Neutrophil (primary cell): ENCODE measurements at regions not wholly inside any gene's neighbourhood (a gene's known extent, or its start where the extent isn't known, plus 50 kb on each side); places are given as distances from the start of the nearest gene placed in this dataset.

Source experiments
- H3K27ac ChIP-seq: fragments of 200-600 bp; sonication (generic); 2 replicates; pipeline ENCODE4 v1.5.1; 2016; ENCODE audit warnings: mild to moderate bottlenecking, moderate library complexity
- H3K27me3 ChIP-seq: fragments of 200-600 bp; sonication (generic); 2 replicates; pipeline ENCODE4 v1.6.0; 2016; ENCODE audit warnings: mild to moderate bottlenecking
- H3K36me3 ChIP-seq: fragments of 200-600 bp; sonication (generic); 2 replicates; pipeline ENCODE4 v1.5.1; 2017
- H3K4me1 ChIP-seq, 2 experiments: fragments of 200-600 bp in 1 of 2; sonication (generic) in 1 of 2; 1 replicate in 1 of 2; 2 replicates in 1 of 2; pipeline versions ENCODE4 v1.5.1 to v1.6.1; 2013 to 2016; ENCODE audit warnings: low read depth in 1 of 2, low read length in 1 of 2, mild to moderate bottlenecking in 1 of 2, moderate library complexity in 1 of 2; ENCODE audit not compliant: control insufficient read depth in 1 of 2, insufficient read depth in 1 of 2
- H3K4me3 ChIP-seq, 2 experiments: fragments of 200-600 bp in 1 of 2; sonication (generic) in 1 of 2; 1 replicate in 1 of 2; 2 replicates in 1 of 2; pipeline ENCODE4 v1.5.1; 2013 to 2016; ENCODE audit warnings: low read depth in 1 of 2, low read length in 1 of 2, mild to moderate bottlenecking in 1 of 2, moderate library complexity in 1 of 2
- H3K9me3 ChIP-seq: fragments of 200-600 bp; sonication (generic); 2 replicates; pipeline ENCODE4 v1.5.1; 2016
- TF ChIP-seq, protein P1 (sequence below): fragments of 200-600 bp; sonication (generic); IDR thresholded peaks from 2 replicates; pipeline ENCODE4 v1.5.1; 2016; ENCODE audit warnings: antibody characterized with exemption

DNA sequence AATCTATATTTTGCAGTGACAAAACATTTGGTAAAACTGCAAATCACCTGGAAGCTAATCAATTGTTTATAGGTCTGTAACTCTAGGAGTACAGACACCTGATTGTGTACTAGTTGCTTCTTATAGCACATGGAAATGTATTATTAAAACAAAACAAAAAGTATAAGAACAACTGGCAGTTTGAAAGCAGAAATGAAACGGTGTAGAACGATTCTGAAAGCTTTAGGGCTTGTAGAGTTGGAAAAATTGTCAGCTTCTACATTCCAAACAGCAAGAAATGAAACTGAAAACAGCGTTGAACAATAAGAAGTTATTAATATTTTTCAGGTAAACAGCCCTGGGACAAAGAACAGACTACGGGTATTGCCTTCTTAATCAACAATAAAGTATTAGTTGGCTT is 273.3 kb downstream of the OLFM3 start:
- Histone ChIP-seq H3K27me3 (no peaks in the 10 kb centered on the region), H3K4me1 (no peaks in the 10 kb centered on the region), H3K27ac (no peak overlapping the region), H3K4me3 (no peak overlapping the region), H3K9me3 (no peaks in the 10 kb centered on the region), H3K36me3 (no peaks in the 10 kb centered on the region)
- TF ChIP-seq, protein P1, sequence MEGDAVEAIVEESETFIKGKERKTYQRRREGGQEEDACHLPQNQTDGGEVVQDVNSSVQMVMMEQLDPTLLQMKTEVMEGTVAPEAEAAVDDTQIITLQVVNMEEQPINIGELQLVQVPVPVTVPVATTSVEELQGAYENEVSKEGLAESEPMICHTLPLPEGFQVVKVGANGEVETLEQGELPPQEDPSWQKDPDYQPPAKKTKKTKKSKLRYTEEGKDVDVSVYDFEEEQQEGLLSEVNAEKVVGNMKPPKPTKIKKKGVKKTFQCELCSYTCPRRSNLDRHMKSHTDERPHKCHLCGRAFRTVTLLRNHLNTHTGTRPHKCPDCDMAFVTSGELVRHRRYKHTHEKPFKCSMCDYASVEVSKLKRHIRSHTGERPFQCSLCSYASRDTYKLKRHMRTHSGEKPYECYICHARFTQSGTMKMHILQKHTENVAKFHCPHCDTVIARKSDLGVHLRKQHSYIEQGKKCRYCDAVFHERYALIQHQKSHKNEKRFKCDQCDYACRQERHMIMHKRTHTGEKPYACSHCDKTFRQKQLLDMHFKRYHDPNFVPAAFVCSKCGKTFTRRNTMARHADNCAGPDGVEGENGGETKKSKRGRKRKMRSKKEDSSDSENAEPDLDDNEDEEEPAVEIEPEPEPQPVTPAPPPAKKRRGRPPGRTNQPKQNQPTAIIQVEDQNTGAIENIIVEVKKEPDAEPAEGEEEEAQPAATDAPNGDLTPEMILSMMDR: no peak

DNA sequence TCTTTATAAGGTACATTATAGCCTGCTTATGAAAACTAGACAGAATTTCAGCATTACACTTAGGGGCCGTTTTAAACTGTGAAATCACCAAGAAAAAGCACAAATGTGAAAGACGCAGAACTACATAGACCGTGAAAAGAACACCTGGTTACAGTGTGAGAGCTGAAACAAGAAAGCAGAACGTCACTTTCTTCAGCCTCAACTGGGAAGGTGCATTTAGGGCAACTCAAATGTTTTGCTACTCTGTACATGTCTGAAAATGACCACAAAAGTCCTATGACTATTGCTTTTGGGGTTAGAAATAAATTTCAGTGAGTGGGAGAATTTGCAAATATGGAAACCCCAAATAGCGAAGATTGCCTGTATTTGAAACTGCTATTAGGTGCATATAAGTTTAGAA is 268.7 kb downstream of the OLFM3 start:
- TF ChIP-seq, protein P1: no peak
- no peaks in the 10 kb centered on the region for H3K36me3 ChIP-seq
- no peak overlapping the region for H3K4me3 ChIP-seq
- no peaks in the 10 kb centered on the region for H3K9me3 ChIP-seq
- no peaks in the 10 kb centered on the region for H3K4me1 ChIP-seq
- H3K27ac ChIP-seq: no peak overlapping the region
- no peaks in the 10 kb centered on the region for H3K27me3 ChIP-seq

DNA sequence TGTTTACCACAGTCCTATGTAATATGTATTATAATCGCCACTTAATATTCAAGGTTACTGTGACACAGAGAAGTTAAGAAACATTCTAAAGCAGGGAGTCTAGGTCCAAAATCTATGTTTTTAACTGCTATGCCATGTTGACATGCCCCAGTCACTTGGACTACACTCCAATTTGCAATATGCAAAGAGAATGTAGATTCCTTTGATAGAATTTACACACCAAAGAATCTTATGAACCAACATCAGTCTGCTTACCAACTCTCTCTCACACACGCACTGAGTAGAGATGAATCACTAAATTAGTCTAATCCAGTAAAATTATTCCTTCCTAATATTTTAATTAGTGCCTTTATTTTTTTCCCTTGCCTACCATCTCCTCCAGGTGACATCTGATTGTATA is 266.2 kb downstream of the OLFM3 start:
- H3K4me3 ChIP-seq: no peak overlapping the region
- H3K27me3 ChIP-seq: no peaks in the 10 kb centered on the region
- no peaks in the 10 kb centered on the region for H3K36me3 ChIP-seq
- no peaks in the 10 kb centered on the region for H3K4me1 ChIP-seq
- H3K27ac ChIP-seq: no peak overlapping the region
- no peaks in the 10 kb centered on the region for H3K9me3 ChIP-seq
- TF ChIP-seq, protein P1: no peak

DNA sequence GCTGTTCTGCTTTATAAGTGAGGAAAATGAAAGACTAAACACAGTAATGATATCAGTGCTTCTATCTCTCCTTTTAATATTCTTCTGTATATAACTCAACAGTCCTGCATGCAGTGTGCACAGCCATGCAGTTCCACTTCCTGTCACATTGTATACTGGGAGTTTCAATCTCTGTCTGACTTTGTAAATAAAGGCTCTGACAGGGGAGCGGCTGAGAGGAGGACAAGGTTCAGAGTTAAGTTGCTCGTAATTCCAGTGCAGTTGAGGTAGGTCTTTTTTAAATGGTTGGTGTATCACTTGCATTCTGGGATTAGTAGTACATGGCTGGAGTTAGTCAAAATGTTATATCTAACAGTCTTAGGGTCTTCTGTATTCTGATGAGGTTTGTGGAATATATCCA is 264.5 kb downstream of the OLFM3 start:
- Histone ChIP-seq H3K27ac (no peak overlapping the region), H3K4me1 (no peaks in the 10 kb centered on the region), H3K36me3 (no peaks in the 10 kb centered on the region), H3K27me3 (no peaks in the 10 kb centered on the region), H3K4me3 (no peak overlapping the region), H3K9me3 (no peaks in the 10 kb centered on the region)
- TF ChIP-seq, protein P1: no peak

DNA sequence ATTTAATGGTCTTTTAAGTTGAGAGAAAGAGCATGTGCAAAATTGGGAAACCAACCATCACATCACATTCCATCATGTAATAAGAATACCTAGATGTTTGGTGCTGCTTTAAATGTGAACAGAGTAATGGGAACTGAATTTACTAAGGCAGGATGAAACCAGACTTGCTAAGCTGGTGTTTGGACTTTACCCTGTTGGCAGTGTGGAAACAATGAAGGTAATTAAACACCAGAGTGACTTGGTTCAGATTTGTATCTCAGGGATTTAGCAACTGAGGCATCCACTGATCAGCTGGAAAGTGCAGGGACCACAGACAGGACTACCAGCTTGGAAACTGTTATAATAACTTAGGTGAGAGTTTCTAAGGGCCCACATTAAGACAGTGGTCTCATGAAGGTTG is 263.4 kb downstream of the OLFM3 start:
- Histone ChIP-seq H3K27ac (no peak overlapping the region), H3K27me3 (no peaks in the 10 kb centered on the region), H3K4me3 (no peak overlapping the region), H3K9me3 (no peaks in the 10 kb centered on the region), H3K36me3 (no peaks in the 10 kb centered on the region), H3K4me1 (no peaks in the 10 kb centered on the region)
- TF ChIP-seq, protein P1: no peak

DNA sequence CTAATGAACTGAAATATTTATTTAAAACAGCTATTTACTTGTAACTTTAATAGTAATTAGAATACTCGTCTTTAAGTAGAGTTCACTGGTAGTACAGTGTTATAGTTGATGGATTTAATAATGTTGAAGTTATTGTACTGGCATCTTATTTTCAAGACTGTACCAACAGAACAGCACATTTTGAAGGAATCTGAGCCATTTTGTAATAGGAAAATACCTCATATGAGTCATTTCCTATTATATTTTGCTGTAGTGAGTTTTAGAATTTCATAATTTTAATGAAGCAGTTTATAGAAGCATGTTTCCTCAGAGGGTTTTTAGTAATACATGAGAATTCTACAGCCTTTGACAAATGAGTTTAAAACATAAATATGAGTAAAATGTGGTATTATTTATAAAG is 258.3 kb downstream of the OLFM3 start:
- H3K4me1 ChIP-seq: no peaks in the 10 kb centered on the region
- TF ChIP-seq, protein P1: no peak
- H3K27ac ChIP-seq: no peak overlapping the region
- no peaks in the 10 kb centered on the region for H3K27me3 ChIP-seq
- H3K9me3 ChIP-seq: no peaks in the 10 kb centered on the region
- no peaks in the 10 kb centered on the region for H3K36me3 ChIP-seq
- no peak overlapping the region for H3K4me3 ChIP-seq
